NB4 (cell line): ENCODE measurements at regions not wholly inside any gene's neighbourhood (a gene's known extent, or its start where the extent isn't known, plus 50 kb on each side); places are given as distances from the start of the nearest gene placed in this dataset.

Experiments used
- DNase-seq: peaks from one replicate; pipeline ENCODE4 v3.0.0; 2010; ENCODE audit warnings: low read depth
- H3K4me3 ChIP-seq: one replicate; pipeline ENCODE4 v1.5.1; 2011; ENCODE audit warnings: mild to moderate bottlenecking, low read depth, low read length, moderate library complexity
- CTCF ChIP-seq: IDR thresholded peaks from one replicate; pipeline ENCODE4 v1.5.1; 2012; ENCODE audit warnings: low read depth, low read length
- MAX ChIP-seq: IDR thresholded peaks from 2 replicates; pipeline ENCODE4 v1.6.1; 2011; ENCODE audit warnings: low read depth, low read length
- MYC ChIP-seq: IDR thresholded peaks from 2 replicates; pipeline ENCODE4 v1.6.1; 2011; ENCODE audit warnings: low read depth, low read length
- POLR2A ChIP-seq: IDR thresholded peaks from 2 replicates; pipeline ENCODE4 v1.6.1; 2011; ENCODE audit warnings: mild to moderate bottlenecking; ENCODE audit not compliant: insufficient read length; ENCODE audit errors: extremely low read depth

- DNase-seq, result peak; percentile 14
- H3K4me3 ChIP-seq, result no peak overlapping the region
- TF ChIP-seq MAX (no peak), POLR2A (no peak), CTCF (no peak), MYC (no peak)
Measured at GRCh38 chr15:69513450-69513960, 60.9 kb downstream of the RPLP1 start.

GRCh38 chr15:69513986-69514385 is 61.4 kb downstream of the RPLP1 start:
- no peak overlapping the region for H3K4me3 ChIP-seq
- TF ChIP-seq POLR2A, result no peak
- TF ChIP-seq CTCF, result no peak
- no peak for DNase-seq

- DNase-seq, result peak; percentile 53
- H3K4me3 ChIP-seq, result no peak overlapping the region
- TF ChIP-seq MAX (no peak), POLR2A (no peak), MYC (no peak), CTCF (no peak)
Measured at GRCh38 chr15:69515508-69515907, 62.9 kb downstream of the RPLP1 start.

- TF ChIP-seq POLR2A (no peak), MYC (no peak), MAX (no peak), CTCF (no peak)
- no peak for DNase-seq
- no peak overlapping the region for H3K4me3 ChIP-seq
Measured at GRCh38 chr15:69515926-69516325, 63.3 kb downstream of the RPLP1 start.

GRCh38 chr15:69517052-69517451 is 64.4 kb downstream of the RPLP1 start:
- no peak for TF ChIP-seq MAX
- no peak for TF ChIP-seq CTCF
- TF ChIP-seq MYC, result no peak
- no peak for TF ChIP-seq POLR2A
- H3K4me3 ChIP-seq, result no peak overlapping the region
- no peak for DNase-seq

- no peak for TF ChIP-seq CTCF
- no peak for DNase-seq
- no peak overlapping the region for H3K4me3 ChIP-seq
Measured at GRCh38 chr15:69518806-69519205, 66.2 kb downstream of the RPLP1 start.
